Naive thymus-derived CD8-positive, alpha-beta T cell (primary cell): ENCODE measurements at regions not wholly inside any gene's neighbourhood (a gene's known extent, or its start where the extent isn't known, plus 50 kb on each side); places are given as distances from the start of the nearest gene placed in this dataset.
"Not testable (repeated sequence)": the region's sequence is repeated elsewhere in the genome, so short reads cannot be mapped to it uniquely, and the experiment has no call there.

Source experiments
- ATAC-seq, 2 donors: fragments of 150-1000 bp; cut with Tn5 transposase in 1 of 2; sonication (Bioruptor Pico), chemical (Tn5 transposase) in 1 of 2; 1 replicate in 1 of 2; 2 replicates in 1 of 2; pipeline ENCODE4 v1.10.0; 2021; ENCODE audit warnings: mild to moderate bottlenecking in 2 of 2, moderate library complexity in 2 of 2
- POLR2A ChIA-PET: fragments of 350-600 bp; sonication (Branson Sonifier 250); formaldehyde crosslinking; loops from one replicate; lab custom pipeline; 2021; ENCODE audit warnings: antibody characterized with exemption; lab: Charles Lee
- DNase-seq, 10 donors: peaks; one replicate each; pipeline versions ENCODE4 v3.0.0 to v3.0.0-alpha.2; 2020 to 2022
- H3K27ac Mint-ChIP-seq, 10 donors: one replicate each; pipeline ENCODE4 v1.8.0; 2020 to 2022; ENCODE audit warnings: mild to moderate bottlenecking in 10 of 10, mixed read lengths in 10 of 10, moderate library complexity in 4 of 10, inconsistent platforms in 1 of 10
- H3K27me3 Mint-ChIP-seq, 5 donors: one replicate each; pipeline ENCODE4 v1.8.0; 2021 to 2022; ENCODE audit warnings: mixed read lengths in 5 of 5
- H3K36me3 Mint-ChIP-seq, 3 donors: one replicate each; pipeline ENCODE4 v1.8.0; 2020 to 2022; ENCODE audit warnings: mixed read lengths in 3 of 3, mild to moderate bottlenecking in 2 of 3, inconsistent platforms in 1 of 3
- H3K4me1 Mint-ChIP-seq, 4 donors: one replicate each; pipeline ENCODE4 v1.8.0; 2021 to 2022; ENCODE audit warnings: mixed read lengths in 4 of 4
- H3K4me3 Mint-ChIP-seq, 10 donors: one replicate each; pipeline ENCODE4 v1.8.0; 2020 to 2022; ENCODE audit warnings: mild to moderate bottlenecking in 10 of 10, mixed read lengths in 10 of 10, moderate library complexity in 6 of 10, inconsistent platforms in 1 of 10
- H3K9me3 Mint-ChIP-seq, 9 donors: one replicate each; pipeline ENCODE4 v1.8.0; 2020 to 2022; ENCODE audit warnings: mixed read lengths in 9 of 9, mild to moderate bottlenecking in 3 of 9, inconsistent platforms in 1 of 9, moderate library complexity in 1 of 9

- H3K4me1 Mint-ChIP-seq = peaks cover 0 to 14% (median 8%) of the 10 kb centered on the region in 4 donors
- DNase-seq (peak in 5 of 10 donors; percentile 11 to 53 (median 28)), ATAC-seq (peak; percentile 60 to 69)
- peak overlapping the region; percentile 10 to 87 (median 76) for H3K27ac Mint-ChIP-seq
- POLR2A ChIA-PET = interaction anchor here (0.7 kb wide), 1 partner anchor 139 kb away, joined by 3 read pairs; no protein-coding TSS in a partner anchor
- not testable (repeated sequence) for H3K9me3 Mint-ChIP-seq, H3K27me3 Mint-ChIP-seq, H3K36me3 Mint-ChIP-seq
- peak overlapping the region in 6 of 10 donors; percentile 18 to 60 (median 44) for H3K4me3 Mint-ChIP-seq
Observed at GRCh38 chr7:7042286-7042893, 140.0 kb upstream of the C1GALT1 start.

DNA sequence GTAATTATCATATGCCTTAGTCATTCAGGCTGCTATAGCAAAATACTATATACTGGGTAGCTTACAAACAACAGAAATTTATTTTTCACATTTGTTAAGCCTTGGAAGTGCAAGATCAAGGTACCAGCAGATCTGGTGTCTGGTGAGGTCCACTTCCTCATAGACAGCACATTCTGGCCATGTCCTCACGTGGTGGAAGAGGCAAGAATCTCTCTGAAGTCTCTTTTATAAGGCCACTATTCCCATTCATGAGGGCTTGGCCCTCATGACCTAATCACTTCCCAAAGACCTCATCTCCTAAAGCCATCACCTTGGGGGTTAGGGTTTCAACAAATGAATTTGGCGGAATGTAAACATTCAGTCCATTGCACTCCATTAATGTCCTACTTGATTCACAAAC lies 137.5 kb upstream of the C1GALT1 start:
- POLR2A ChIA-PET = interaction anchor here (0.6 kb wide), 1 partner anchor 175 kb away, joined by 3 read pairs; no protein-coding TSS in a partner anchor
- no peak for ATAC-seq

DNA sequence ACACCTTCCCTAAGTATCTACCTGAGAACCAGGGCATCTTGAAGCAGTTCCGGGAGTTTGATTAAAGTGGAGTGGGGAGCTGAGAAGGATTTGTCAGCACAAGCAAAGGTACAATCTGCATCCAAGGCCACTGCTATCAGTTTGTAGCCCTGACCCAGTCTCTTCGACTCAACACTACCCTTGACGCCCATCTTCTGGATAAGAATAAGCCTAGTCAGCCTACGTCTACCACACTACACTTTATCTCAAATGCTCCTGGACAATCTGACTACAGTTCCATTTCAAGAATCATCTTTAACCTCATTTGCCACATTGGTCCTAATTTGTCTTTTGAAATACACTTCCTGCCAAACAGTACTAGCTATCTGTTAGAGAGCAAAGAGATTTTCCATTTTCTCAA lies 134.1 kb upstream of the C1GALT1 start:
- H3K4me1 Mint-ChIP-seq = peaks cover 0 to 8% (median 3%) of the 10 kb centered on the region in 4 donors
- H3K4me3 Mint-ChIP-seq = no peak overlapping the region
- ATAC-seq (no peak), DNase-seq (no peak)
- peaks cover 0 to 15% (median 6%) of the 10 kb centered on the region in 9 donors for H3K9me3 Mint-ChIP-seq
- POLR2A ChIA-PET = interaction anchor here (1.1 kb wide), 1 partner anchor 8 kb away, joined by 3 read pairs; no protein-coding TSS in a partner anchor
- peaks cover 0 to 6% (median 4%) of the 10 kb centered on the region in 3 donors for H3K36me3 Mint-ChIP-seq
- no peaks in the 10 kb centered on the region for H3K27me3 Mint-ChIP-seq
- no peak overlapping the region for H3K27ac Mint-ChIP-seq

More for the DNA sequence above, 137.5 kb upstream of the C1GALT1 start:
- H3K4me3 Mint-ChIP-seq = no peak overlapping the region
- H3K4me1 Mint-ChIP-seq = peaks cover 0 to 11% (median 8%) of the 10 kb centered on the region in 4 donors
- H3K9me3 Mint-ChIP-seq = peaks cover 0 to 15% (median 6%) of the 10 kb centered on the region in 9 donors
- peaks cover 0 to 6% (median 4%) of the 10 kb centered on the region in 3 donors for H3K36me3 Mint-ChIP-seq
- no peak for DNase-seq
- H3K27ac Mint-ChIP-seq = no peak overlapping the region
- peaks cover 0 to 4% (median 0%) of the 10 kb centered on the region in 5 donors for H3K27me3 Mint-ChIP-seq

DNA sequence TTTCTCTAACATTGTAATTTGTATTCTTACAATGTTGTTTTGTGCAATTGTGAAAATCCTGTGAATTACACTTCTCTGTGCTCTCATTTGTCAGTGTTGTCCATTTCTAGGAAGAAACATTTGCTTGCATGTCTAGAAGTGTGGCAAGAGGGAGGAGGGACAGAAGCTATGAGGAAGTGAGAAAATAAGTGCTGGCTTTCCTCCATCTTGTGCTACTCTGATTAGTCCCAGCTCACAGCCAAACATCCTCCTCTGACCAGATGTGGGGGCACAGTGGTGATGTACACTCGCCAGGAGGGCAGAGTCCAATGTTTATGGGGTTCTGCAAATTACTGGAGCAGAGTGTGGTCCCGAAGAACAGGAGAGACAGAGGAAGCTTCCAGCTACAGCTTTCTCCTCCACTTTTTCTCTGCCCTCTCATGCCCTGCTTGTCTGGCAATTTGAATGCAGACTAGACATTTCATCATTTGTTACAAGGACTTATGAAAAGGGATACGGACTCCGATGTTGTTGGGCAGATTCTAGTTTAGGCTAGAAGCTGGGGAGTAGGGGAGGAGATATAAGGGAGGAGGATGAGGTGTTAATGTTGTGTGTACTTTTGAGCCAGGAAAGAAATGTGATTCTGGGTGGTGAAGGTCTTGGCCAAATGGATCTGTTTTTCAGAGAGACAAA lies 131.0 kb upstream of the C1GALT1 start:
- Mint-ChIP-seq H3K27me3 (no peaks in the 10 kb centered on the region), H3K4me1 (peaks cover 0 to 6% (median 2%) of the 10 kb centered on the region in 4 donors), H3K27ac (no peak overlapping the region), H3K4me3 (no peak overlapping the region), H3K36me3 (peaks cover 0 to 4% (median 2%) of the 10 kb centered on the region in 3 donors), H3K9me3 (peaks cover 0 to 15% (median 6%) of the 10 kb centered on the region in 9 donors)
- ATAC-seq = no peak
- POLR2A ChIA-PET = no interaction called here
- no peak for DNase-seq

DNA sequence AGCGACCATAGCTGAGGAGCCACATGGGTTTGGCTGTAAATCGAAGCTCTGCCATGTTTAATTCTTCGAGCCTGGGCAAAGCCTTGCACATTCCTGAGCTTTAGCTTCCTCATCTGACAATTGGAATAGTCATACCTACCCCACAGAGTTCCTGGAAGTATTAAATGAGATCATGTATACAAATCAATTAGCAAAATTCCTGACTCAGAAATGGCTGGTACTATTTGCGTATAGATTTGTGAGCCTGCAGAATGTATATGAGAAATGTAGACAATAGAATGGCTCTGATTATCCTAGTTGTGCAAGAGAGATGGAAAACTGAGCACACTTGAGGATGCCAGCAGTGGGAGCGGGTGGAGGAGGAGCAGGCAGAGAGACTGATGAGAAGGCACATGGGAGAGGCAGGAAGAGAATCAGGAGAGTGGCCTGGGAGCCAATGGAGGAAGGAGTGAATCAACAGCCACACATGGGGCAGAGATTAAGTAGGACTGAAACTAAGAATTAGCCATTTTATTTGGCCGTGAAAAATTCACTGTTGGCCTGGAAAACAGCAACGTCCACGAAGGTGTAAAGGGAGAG lies 128.0 kb upstream of the C1GALT1 start:
- ATAC-seq (no peak), DNase-seq (no peak)
- POLR2A ChIA-PET = no interaction called here
- peak overlapping the region in 1 of 10 donors; percentile 10 for H3K27ac Mint-ChIP-seq
- H3K36me3 Mint-ChIP-seq = no peaks in the 10 kb centered on the region
- H3K4me3 Mint-ChIP-seq = no peak overlapping the region
- H3K4me1 Mint-ChIP-seq = peaks cover 0 to 6% (median 2%) of the 10 kb centered on the region in 4 donors
- peaks cover 0 to 3% (median 0%) of the 10 kb centered on the region in 9 donors for H3K9me3 Mint-ChIP-seq
- H3K27me3 Mint-ChIP-seq = peaks cover 0 to 6% (median 0%) of the 10 kb centered on the region in 5 donors

DNA sequence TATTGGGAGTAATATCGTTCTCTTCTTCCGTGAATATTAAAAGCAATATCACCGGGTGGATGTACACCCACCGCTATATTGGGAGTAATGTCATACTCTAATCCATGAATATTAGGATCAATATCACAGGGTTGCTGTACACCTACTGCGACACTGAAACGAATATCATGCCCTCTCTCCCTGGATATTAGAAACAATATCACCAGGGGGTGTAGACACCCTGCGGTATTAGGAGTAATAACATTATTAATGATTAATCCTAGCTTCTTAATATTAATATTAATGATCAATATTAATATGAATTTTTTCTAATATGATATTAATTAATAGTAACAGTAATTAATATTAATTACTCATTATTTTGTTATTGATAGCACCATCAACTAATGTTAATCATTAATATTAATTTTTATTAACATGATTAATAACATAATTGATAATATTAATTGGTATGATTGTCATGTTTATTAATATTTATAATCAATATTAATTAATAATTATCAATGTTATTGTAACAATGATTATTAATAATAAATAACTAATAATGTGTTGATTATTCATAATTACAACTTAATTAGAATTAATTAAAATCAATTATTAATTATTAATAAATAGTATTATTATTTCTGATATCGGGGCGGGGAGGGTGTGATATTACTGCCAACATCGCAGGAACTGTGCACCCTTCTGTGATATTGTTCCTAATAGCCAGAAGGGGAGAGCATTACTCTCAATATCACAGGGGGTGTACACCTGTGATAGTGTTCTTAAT lies 121.3 kb upstream of the C1GALT1 start:
- peaks cover 0 to 7% (median 0%) of the 10 kb centered on the region in 3 donors for H3K36me3 Mint-ChIP-seq
- peaks cover 13 to 50% (median 23%) of the 10 kb centered on the region in 5 donors for H3K27me3 Mint-ChIP-seq
- POLR2A ChIA-PET = no interaction called here
- H3K9me3 Mint-ChIP-seq = peaks cover 0 to 9% (median 3%) of the 10 kb centered on the region in 9 donors
- no peak for DNase-seq
- H3K4me1 Mint-ChIP-seq = peaks cover 0 to 2% (median 0%) of the 10 kb centered on the region in 4 donors
- H3K27ac Mint-ChIP-seq = no peak overlapping the region
- no peak for ATAC-seq
- no peak overlapping the region for H3K4me3 Mint-ChIP-seq

DNA sequence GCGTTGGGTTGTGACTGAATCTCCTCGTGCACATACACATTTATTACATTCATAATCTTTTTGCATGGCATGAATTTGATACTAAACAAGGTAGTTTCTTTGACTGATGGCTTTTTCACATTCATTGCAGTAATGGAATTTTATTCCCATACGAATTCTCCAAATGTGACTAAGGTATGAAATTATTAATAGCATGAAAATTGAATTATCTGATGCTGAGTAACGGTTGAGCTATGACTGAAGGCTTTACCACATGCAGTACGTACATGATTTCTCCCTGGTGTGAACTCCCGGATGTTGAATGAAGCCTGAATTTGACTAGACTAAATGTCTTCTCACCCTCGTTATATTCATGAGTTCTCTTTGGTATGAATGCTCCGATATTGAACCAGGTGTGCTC lies 104.4 kb upstream of the C1GALT1 start:
- H3K9me3 Mint-ChIP-seq = peaks cover 0 to 6% (median 0%) of the 10 kb centered on the region in 9 donors
- no peaks in the 10 kb centered on the region for H3K27me3 Mint-ChIP-seq
- H3K36me3 Mint-ChIP-seq = peaks cover 0 to 5% (median 0%) of the 10 kb centered on the region in 3 donors
- POLR2A ChIA-PET = no interaction called here
- no peak overlapping the region for H3K4me3 Mint-ChIP-seq
- H3K27ac Mint-ChIP-seq = no peak overlapping the region
- DNase-seq (no peak), ATAC-seq (no peak)
- H3K4me1 Mint-ChIP-seq = no peaks in the 10 kb centered on the region

DNA sequence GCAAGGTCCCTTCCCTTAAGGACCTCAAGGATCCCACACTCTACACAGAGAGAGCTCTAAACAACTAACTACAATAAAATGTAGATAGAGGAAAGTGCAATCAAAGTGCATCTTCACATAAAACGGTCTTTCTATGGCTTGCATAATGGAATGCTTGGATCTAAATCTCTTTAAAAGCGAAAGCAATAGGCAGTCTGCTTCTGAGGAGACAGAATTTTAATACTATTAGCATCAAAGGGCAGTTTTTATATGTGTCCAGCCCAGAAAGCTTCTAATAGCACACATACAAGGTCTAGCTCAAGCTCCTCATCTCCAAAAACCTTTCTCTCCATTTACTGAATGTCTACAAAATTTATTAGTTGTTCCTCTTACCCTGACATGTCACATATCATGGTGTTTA lies 101.5 kb upstream of the C1GALT1 start:
- H3K4me3 Mint-ChIP-seq = no peak overlapping the region
- H3K36me3 Mint-ChIP-seq = peaks cover 0 to under 1% (median 0%) of the 10 kb centered on the region in 3 donors
- ATAC-seq (no peak), DNase-seq (no peak)
- H3K4me1 Mint-ChIP-seq = no peaks in the 10 kb centered on the region
- peaks cover 0 to 9% (median under 1%) of the 10 kb centered on the region in 9 donors for H3K9me3 Mint-ChIP-seq
- POLR2A ChIA-PET = interaction anchor here (0.7 kb wide), 1 partner anchor 31 kb away, joined by 3 read pairs; no protein-coding TSS in a partner anchor
- no peak overlapping the region for H3K27ac Mint-ChIP-seq
- H3K27me3 Mint-ChIP-seq = no peaks in the 10 kb centered on the region

GRCh38 chr7:7090460-7090859 lies 91.9 kb upstream of the C1GALT1 start:
- Mint-ChIP-seq H3K27me3 (peaks cover 5 to 41% (median 11%) of the 10 kb centered on the region in 5 donors), H3K4me3 (no peak overlapping the region), H3K4me1 (no peaks in the 10 kb centered on the region), H3K36me3 (peaks cover 0 to 24% (median 14%) of the 10 kb centered on the region in 3 donors), H3K27ac (no peak overlapping the region), H3K9me3 (peaks cover 1 to 26% (median 16%) of the 10 kb centered on the region in 9 donors)
- ATAC-seq (no peak), DNase-seq (no peak)
- POLR2A ChIA-PET = no interaction called here

DNA sequence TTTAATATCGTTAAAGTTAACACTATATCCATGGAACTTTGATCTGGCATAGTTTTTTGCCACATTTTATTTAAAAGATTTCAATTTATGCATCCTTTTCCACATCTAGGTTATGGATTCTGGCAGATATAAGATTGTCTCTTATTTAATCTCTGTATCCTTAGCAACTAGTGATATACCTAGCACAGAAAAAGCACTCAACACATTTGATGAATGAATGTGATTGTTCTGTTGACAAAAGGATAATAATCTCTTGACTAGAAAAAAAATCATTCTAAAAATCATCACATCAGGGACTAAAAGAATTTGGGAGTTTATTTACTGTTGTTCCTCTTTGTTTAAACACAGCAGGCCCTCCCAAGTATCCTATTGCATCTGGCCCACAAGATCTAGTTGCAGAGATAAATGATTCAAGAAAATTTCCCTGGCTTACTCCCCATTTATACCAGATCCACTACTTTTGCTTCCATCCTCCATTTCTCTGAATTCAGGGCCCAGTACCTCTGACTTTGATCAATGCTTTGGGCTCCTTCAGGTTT lies 84.0 kb upstream of the C1GALT1 start:
- Mint-ChIP-seq H3K27ac (peak overlapping the region in 1 of 10 donors; percentile 26), H3K36me3 (no peaks in the 10 kb centered on the region), H3K9me3 (no peaks in the 10 kb centered on the region), H3K4me1 (peaks cover 0 to 4% (median 3%) of the 10 kb centered on the region in 4 donors), H3K27me3 (no peaks in the 10 kb centered on the region), H3K4me3 (no peak overlapping the region)
- ATAC-seq (no peak), DNase-seq (no peak)
- POLR2A ChIA-PET = no interaction called here

- DNase-seq (no peak), ATAC-seq (no peak)
- Mint-ChIP-seq H3K4me1 (peaks cover 5 to 14% (median 9%) of the 10 kb centered on the region in 4 donors), H3K4me3 (no peak overlapping the region), H3K9me3 (no peaks in the 10 kb centered on the region), H3K27ac (no peak overlapping the region), H3K36me3 (no peaks in the 10 kb centered on the region), H3K27me3 (no peaks in the 10 kb centered on the region)
- POLR2A ChIA-PET = interaction anchor here (0.6 to 0.8 kb wide), 4 partner anchors 52 to 84 kb away, joined by 3 to 4 read pairs (median 3); partner anchors contain the start of gene C1GALT1
Observed at GRCh38 chr7:7099584-7100014, 82.7 kb upstream of the C1GALT1 start.

- H3K9me3 Mint-ChIP-seq = no peaks in the 10 kb centered on the region
- H3K4me3 Mint-ChIP-seq = no peak overlapping the region
- no peak overlapping the region for H3K27ac Mint-ChIP-seq
- ATAC-seq = no peak
- POLR2A ChIA-PET = interaction anchor here (0.7 to 0.8 kb wide), 2 partner anchors 82 to 84 kb away, joined by 3 read pairs; partner anchors contain the start of gene C1GALT1
- DNase-seq = no peak
- H3K27me3 Mint-ChIP-seq = no peaks in the 10 kb centered on the region
- peaks cover 5 to 22% (median 17%) of the 10 kb centered on the region in 4 donors for H3K4me1 Mint-ChIP-seq
- H3K36me3 Mint-ChIP-seq = no peaks in the 10 kb centered on the region
Observed at GRCh38 chr7:7100432-7100849, 81.9 kb upstream of the C1GALT1 start.
